Progenitor cell of endocrine pancreas (in vitro differentiated cells): ENCODE measurements at regions not wholly inside any gene's neighbourhood (a gene's known extent, or its start where the extent isn't known, plus 50 kb on each side); places are given as distances from the start of the nearest gene placed in this dataset.

Experiments used
- DNase-seq: peaks from one replicate; pipeline ENCODE4 v3.0.0; 2021; ENCODE audit warnings: low spot score; ENCODE audit not compliant: unreplicated experiment
- H3K27ac Mint-ChIP-seq: 2 replicates; pipeline ENCODE4 v1.8.0; 2021; ENCODE audit warnings: mild to moderate bottlenecking, moderate library complexity, mixed read lengths
- H3K27me3 Mint-ChIP-seq: 2 replicates; pipeline ENCODE4 v1.8.0; 2021; ENCODE audit warnings: mixed read lengths
- H3K36me3 Mint-ChIP-seq: 2 replicates; pipeline ENCODE4 v1.8.0; 2022; ENCODE audit warnings: mixed read lengths; ENCODE audit not compliant: insufficient read depth
- H3K4me1 Mint-ChIP-seq: 2 replicates; pipeline ENCODE4 v1.8.0; 2021; ENCODE audit warnings: low read depth, mixed read lengths
- H3K4me3 Mint-ChIP-seq: 2 replicates; pipeline ENCODE4 v1.8.0; 2021; ENCODE audit warnings: low read depth, mild to moderate bottlenecking, moderate library complexity, mixed read lengths
- H3K9me3 Mint-ChIP-seq: 2 replicates; pipeline ENCODE4 v1.8.0; 2021; ENCODE audit warnings: low read depth, mixed read lengths
- CTCF ChIP-seq: fragments of 200-600 bp; sonication (generic); IDR thresholded peaks from one replicate; pipeline ENCODE4 v1.5.0; 2021; ENCODE audit warnings: antibody characterized with exemption, mild to moderate bottlenecking; ENCODE audit not compliant: unreplicated experiment

- no peaks in the 10 kb centered on the region for H3K36me3 Mint-ChIP-seq
- DNase-seq, result no peak
- no peak overlapping the region for H3K4me3 Mint-ChIP-seq
- H3K4me1 Mint-ChIP-seq, result no peaks in the 10 kb centered on the region
- H3K9me3 Mint-ChIP-seq, result no peaks in the 10 kb centered on the region
- TF ChIP-seq CTCF, result no peak
- no peaks in the 10 kb centered on the region for H3K27me3 Mint-ChIP-seq
- H3K27ac Mint-ChIP-seq, result no peak overlapping the region
Measured at GRCh38 chr16:13338044-13338443, 436.6 kb downstream of the SHISA9 start.

- no peak for TF ChIP-seq CTCF
- Mint-ChIP-seq H3K27ac (no peak overlapping the region), H3K27me3 (no peaks in the 10 kb centered on the region), H3K36me3 (no peaks in the 10 kb centered on the region), H3K4me1 (no peaks in the 10 kb centered on the region), H3K4me3 (no peak overlapping the region), H3K9me3 (no peaks in the 10 kb centered on the region)
- DNase-seq, result no peak
Measured at GRCh38 chr16:13342675-13343074, 441.3 kb downstream of the SHISA9 start.

- no peak for DNase-seq
- H3K4me3 Mint-ChIP-seq, result no peak overlapping the region
- no peaks in the 10 kb centered on the region for H3K27me3 Mint-ChIP-seq
- H3K9me3 Mint-ChIP-seq, result no peaks in the 10 kb centered on the region
- TF ChIP-seq CTCF, result no peak
- H3K4me1 Mint-ChIP-seq, result no peaks in the 10 kb centered on the region
- H3K36me3 Mint-ChIP-seq, result no peaks in the 10 kb centered on the region
- no peak overlapping the region for H3K27ac Mint-ChIP-seq
Measured at GRCh38 chr16:13344001-13344400, 442.6 kb downstream of the SHISA9 start.

- H3K4me3 Mint-ChIP-seq, result no peak overlapping the region
- TF ChIP-seq CTCF, result no peak
- peaks cover 7% of the 10 kb centered on the region for H3K27me3 Mint-ChIP-seq
- no peak for DNase-seq
- no peaks in the 10 kb centered on the region for H3K9me3 Mint-ChIP-seq
- H3K4me1 Mint-ChIP-seq, result no peaks in the 10 kb centered on the region
- no peaks in the 10 kb centered on the region for H3K36me3 Mint-ChIP-seq
- H3K27ac Mint-ChIP-seq, result no peak overlapping the region
Measured at GRCh38 chr16:13348416-13348815, 447.0 kb downstream of the SHISA9 start.

GRCh38 chr16:13350000-13350399, 448.6 kb downstream of the SHISA9 start:
- H3K4me1 Mint-ChIP-seq, result no peaks in the 10 kb centered on the region
- peaks cover 12% of the 10 kb centered on the region for H3K27me3 Mint-ChIP-seq
- H3K9me3 Mint-ChIP-seq, result no peaks in the 10 kb centered on the region
- H3K4me3 Mint-ChIP-seq, result no peak overlapping the region
- DNase-seq, result no peak
- H3K36me3 Mint-ChIP-seq, result no peaks in the 10 kb centered on the region
- no peak for TF ChIP-seq CTCF
- no peak overlapping the region for H3K27ac Mint-ChIP-seq

- peaks cover 17% of the 10 kb centered on the region for H3K27me3 Mint-ChIP-seq
- H3K9me3 Mint-ChIP-seq, result no peaks in the 10 kb centered on the region
- no peak for TF ChIP-seq CTCF
- H3K4me1 Mint-ChIP-seq, result no peaks in the 10 kb centered on the region
- no peak overlapping the region for H3K4me3 Mint-ChIP-seq
- no peaks in the 10 kb centered on the region for H3K36me3 Mint-ChIP-seq
- H3K27ac Mint-ChIP-seq, result no peak overlapping the region
- no peak for DNase-seq
Measured at GRCh38 chr16:13351181-13351580, 449.8 kb downstream of the SHISA9 start.
